ENCODE measurements at regions not wholly inside any gene's neighbourhood (a gene's known extent, or its start where the extent isn't known, plus 50 kb on each side); places are given as distances from the start of the nearest gene placed in this dataset.

DNA sequence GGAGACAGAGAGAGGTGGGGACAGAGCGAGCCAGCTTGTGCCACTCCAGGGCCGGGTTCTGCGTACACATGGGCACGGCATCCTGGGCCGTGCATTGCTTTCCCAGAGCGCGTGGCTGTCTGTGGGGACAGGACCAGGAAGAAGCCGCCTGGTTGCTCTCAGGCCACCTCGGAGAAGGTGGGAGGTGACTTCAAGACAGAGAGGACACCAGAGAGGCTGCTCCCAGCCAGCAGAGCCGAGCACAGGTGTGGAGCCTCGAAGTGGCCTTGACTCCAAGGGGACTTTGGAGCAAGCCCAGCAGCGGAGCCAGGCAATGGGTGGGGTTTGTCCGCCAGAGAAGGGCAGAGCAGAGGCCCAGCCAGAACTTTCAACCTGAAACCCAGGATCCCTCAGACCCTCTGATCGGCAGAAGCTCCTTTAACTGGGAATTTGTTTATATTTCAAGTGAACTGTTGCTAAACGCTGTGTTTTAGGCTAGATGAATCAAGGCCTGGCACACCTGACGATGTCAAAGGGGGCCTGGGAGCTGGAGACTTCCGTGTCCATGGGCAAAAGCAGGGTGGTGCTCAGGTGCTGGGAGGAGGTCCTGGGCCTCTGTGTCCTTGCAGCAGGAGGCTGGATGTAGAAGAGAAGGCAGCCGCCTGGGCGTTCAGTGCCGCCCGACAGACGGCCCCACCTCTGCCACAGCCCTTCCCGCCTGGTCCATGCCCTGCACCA is 262.1 kb downstream of the DLL1 start:
- TF ChIP-seq CTCF (IDR thresholded peaks at IDR 0.05; ENCODE audit: poor library complexity) (no peak), EZH2phosphoT487 (IDR thresholded peaks at IDR 0.05; ENCODE audit: low read depth, severe bottlenecking, unreplicated experiment) (no peak), EZH2 (IDR thresholded peaks at IDR 0.05; ENCODE audit: borderline replicate concordance) (no peak)
